Activated CD4-positive, alpha-beta T cell treated with anti-CD3 and anti-CD28 coated beads for 24 hours (primary cell): ENCODE measurements at regions not wholly inside any gene's neighbourhood (a gene's known extent, or its start where the extent isn't known, plus 50 kb on each side); places are given as distances from the start of the nearest gene placed in this dataset.

Experiments
- DNase-seq, 2 donors: peaks; one replicate each; pipeline ENCODE4 v3.0.0-alpha.2; 2020; ENCODE audit warnings: low read depth in 2 of 2

- no peak for DNase-seq
These were observed 192.5 kb downstream of the FOXD2 start for GRCh38 chr1:47630346-47630745.

GRCh38 chr1:47631411-47631995, 193.7 kb downstream of the FOXD2 start:
- DNase-seq = no peak

GRCh38 chr1:47635111-47635510, 197.3 kb downstream of the FOXD2 start:
- no peak for DNase-seq

- DNase-seq = no peak
These were observed 197.8 kb downstream of the FOXD2 start for GRCh38 chr1:47635597-47635996.

- DNase-seq = no peak
These were observed 199.4 kb downstream of the FOXD2 start for GRCh38 chr1:47637111-47637685.

- DNase-seq = no peak
These were observed 200.4 kb downstream of the FOXD2 start for GRCh38 chr1:47638240-47638639.

- no peak for DNase-seq
These were observed 200.9 kb downstream of the FOXD2 start for GRCh38 chr1:47638713-47639112.

GRCh38 chr1:47643306-47644211, 205.7 kb downstream of the FOXD2 start:
- no peak for DNase-seq

GRCh38 chr1:47644212-47644573, 206.3 kb downstream of the FOXD2 start:
- DNase-seq = no peak

GRCh38 chr1:47645151-47645550, 207.3 kb downstream of the FOXD2 start:
- no peak for DNase-seq

GRCh38 chr1:47646676-47647075, 208.8 kb downstream of the FOXD2 start:
- no peak for DNase-seq

- no peak for DNase-seq
These were observed 209.5 kb downstream of the FOXD2 start for GRCh38 chr1:47647327-47647845.

GRCh38 chr1:47650205-47650604, 212.4 kb downstream of the FOXD2 start:
- DNase-seq = no peak

- DNase-seq = no peak
These were observed 212.8 kb downstream of the FOXD2 start for GRCh38 chr1:47650611-47651010.

- no peak for DNase-seq
These were observed 213.7 kb downstream of the FOXD2 start for GRCh38 chr1:47651311-47652089.

GRCh38 chr1:47655521-47656300, 217.9 kb downstream of the FOXD2 start:
- DNase-seq = no peak

- DNase-seq = no peak
These were observed 219.2 kb downstream of the FOXD2 start for GRCh38 chr1:47656719-47657685.

- DNase-seq = no peak
These were observed 220.5 kb downstream of the FOXD2 start for GRCh38 chr1:47658161-47658920.

GRCh38 chr1:47659146-47659545, 221.3 kb downstream of the FOXD2 start:
- no peak for DNase-seq
